Neural cell (in vitro differentiated cells): ENCODE measurements at regions not wholly inside any gene's neighbourhood (a gene's known extent, or its start where the extent isn't known, plus 50 kb on each side); places are given as distances from the start of the nearest gene placed in this dataset.

Experiments used
- EP300 ChIP-seq: fragments of 450-650 bp; conservative IDR thresholded peaks from 2 replicates; pipeline ENCODE4 v1.6.1; 2014; ENCODE audit warnings: antibody characterized with exemption, mild to moderate bottlenecking, moderate library complexity; ENCODE audit not compliant: poor library complexity, severe bottlenecking
- EZH2 ChIP-seq: fragments of 200-600, 300-800 bp; shearing (Covaris generic), sonication (generic); IDR thresholded peaks from 2 replicates; pipeline ENCODE4 v1.6.1; 2014; ENCODE audit warnings: antibody characterized with exemption, low read length, borderline replicate concordance, mild to moderate bottlenecking; ENCODE audit not compliant: insufficient read depth, poor library complexity, severe bottlenecking
- MXI1 ChIP-seq: fragments of 450-650 bp; conservative IDR thresholded peaks from 2 replicates; pipeline ENCODE4 v1.6.1; 2014; ENCODE audit warnings: antibody characterized with exemption, mild to moderate bottlenecking; ENCODE audit not compliant: poor library complexity, severe bottlenecking
- POLR2AphosphoS5 ChIP-seq: IDR thresholded peaks from 2 replicates; pipeline ENCODE4 v1.6.1; 2012
- RAD21 ChIP-seq: fragments of 450-650 bp; conservative IDR thresholded peaks from 2 replicates; pipeline ENCODE4 v1.6.1; 2014; ENCODE audit warnings: antibody characterized with exemption, mild to moderate bottlenecking, moderate library complexity
- SMC3 ChIP-seq: fragments of 450-650 bp; conservative IDR thresholded peaks from 2 replicates; pipeline ENCODE4 v1.6.1; 2014; ENCODE audit warnings: antibody characterized with exemption, mild to moderate bottlenecking, moderate library complexity; ENCODE audit not compliant: poor library complexity
- TAF1 ChIP-seq: IDR thresholded peaks from 2 replicates; pipeline ENCODE4 v1.6.1; 2012; ENCODE audit warnings: low read depth
- TF ChIP-seq, protein P1 (sequence below): fragments of 450-650 bp; IDR thresholded peaks from 2 replicates; pipeline ENCODE4 v1.5.1; 2014; ENCODE audit warnings: antibody characterized with exemption, mild to moderate bottlenecking, moderate library complexity; ENCODE audit not compliant: poor library complexity, severe bottlenecking
- TF ChIP-seq, protein P2 (sequence below): IDR thresholded peaks from 2 replicates; pipeline ENCODE4 v1.6.1; 2012; ENCODE audit warnings: borderline replicate concordance

- TF ChIP-seq RAD21 (no peak), EP300 (no peak), TAF1 (no peak), EZH2 (no peak), SMC3 (no peak), POLR2AphosphoS5 (no peak), MXI1 (no peak)
- TF ChIP-seq, protein P1, sequence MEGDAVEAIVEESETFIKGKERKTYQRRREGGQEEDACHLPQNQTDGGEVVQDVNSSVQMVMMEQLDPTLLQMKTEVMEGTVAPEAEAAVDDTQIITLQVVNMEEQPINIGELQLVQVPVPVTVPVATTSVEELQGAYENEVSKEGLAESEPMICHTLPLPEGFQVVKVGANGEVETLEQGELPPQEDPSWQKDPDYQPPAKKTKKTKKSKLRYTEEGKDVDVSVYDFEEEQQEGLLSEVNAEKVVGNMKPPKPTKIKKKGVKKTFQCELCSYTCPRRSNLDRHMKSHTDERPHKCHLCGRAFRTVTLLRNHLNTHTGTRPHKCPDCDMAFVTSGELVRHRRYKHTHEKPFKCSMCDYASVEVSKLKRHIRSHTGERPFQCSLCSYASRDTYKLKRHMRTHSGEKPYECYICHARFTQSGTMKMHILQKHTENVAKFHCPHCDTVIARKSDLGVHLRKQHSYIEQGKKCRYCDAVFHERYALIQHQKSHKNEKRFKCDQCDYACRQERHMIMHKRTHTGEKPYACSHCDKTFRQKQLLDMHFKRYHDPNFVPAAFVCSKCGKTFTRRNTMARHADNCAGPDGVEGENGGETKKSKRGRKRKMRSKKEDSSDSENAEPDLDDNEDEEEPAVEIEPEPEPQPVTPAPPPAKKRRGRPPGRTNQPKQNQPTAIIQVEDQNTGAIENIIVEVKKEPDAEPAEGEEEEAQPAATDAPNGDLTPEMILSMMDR, result no peak
- TF ChIP-seq, protein P2, sequence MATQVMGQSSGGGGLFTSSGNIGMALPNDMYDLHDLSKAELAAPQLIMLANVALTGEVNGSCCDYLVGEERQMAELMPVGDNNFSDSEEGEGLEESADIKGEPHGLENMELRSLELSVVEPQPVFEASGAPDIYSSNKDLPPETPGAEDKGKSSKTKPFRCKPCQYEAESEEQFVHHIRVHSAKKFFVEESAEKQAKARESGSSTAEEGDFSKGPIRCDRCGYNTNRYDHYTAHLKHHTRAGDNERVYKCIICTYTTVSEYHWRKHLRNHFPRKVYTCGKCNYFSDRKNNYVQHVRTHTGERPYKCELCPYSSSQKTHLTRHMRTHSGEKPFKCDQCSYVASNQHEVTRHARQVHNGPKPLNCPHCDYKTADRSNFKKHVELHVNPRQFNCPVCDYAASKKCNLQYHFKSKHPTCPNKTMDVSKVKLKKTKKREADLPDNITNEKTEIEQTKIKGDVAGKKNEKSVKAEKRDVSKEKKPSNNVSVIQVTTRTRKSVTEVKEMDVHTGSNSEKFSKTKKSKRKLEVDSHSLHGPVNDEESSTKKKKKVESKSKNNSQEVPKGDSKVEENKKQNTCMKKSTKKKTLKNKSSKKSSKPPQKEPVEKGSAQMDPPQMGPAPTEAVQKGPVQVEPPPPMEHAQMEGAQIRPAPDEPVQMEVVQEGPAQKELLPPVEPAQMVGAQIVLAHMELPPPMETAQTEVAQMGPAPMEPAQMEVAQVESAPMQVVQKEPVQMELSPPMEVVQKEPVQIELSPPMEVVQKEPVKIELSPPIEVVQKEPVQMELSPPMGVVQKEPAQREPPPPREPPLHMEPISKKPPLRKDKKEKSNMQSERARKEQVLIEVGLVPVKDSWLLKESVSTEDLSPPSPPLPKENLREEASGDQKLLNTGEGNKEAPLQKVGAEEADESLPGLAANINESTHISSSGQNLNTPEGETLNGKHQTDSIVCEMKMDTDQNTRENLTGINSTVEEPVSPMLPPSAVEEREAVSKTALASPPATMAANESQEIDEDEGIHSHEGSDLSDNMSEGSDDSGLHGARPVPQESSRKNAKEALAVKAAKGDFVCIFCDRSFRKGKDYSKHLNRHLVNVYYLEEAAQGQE, result no peak
Observed at GRCh38 chr18:24770311-24771024, 310.0 kb downstream of the HRH4 start.
